Ovary (tissue), 7 donors: ENCODE measurements at regions not wholly inside any gene's neighbourhood (a gene's known extent, or its start where the extent isn't known, plus 50 kb on each side); places are given as distances from the start of the nearest gene placed in this dataset.

ENCODE experiments used
- DNase-seq, 5 donors: peaks; one replicate each; pipeline ENCODE4 v3.0.0-alpha.2; 2019 to 2020
- H3K27ac ChIP-seq, 2 donors: fragments of 200-600 bp; one replicate each; pipeline versions ENCODE4 v1.5.1 to v1.8.0; 2019 to 2022
- H3K27me3 ChIP-seq: fragments of 200-600 bp; one replicate; pipeline ENCODE4 v1.8.0; 2022
- H3K36me3 ChIP-seq: fragments of 200-600 bp; sonication (generic); one replicate; pipeline ENCODE4 v1.5.1; 2019
- H3K4me1 ChIP-seq: one replicate; pipeline ENCODE4 v1.8.1; 2013; ENCODE audit warnings: mild to moderate bottlenecking, moderate library complexity; ENCODE audit not compliant: insufficient read depth
- H3K4me3 ChIP-seq: fragments of 200-600 bp; sonication (generic); one replicate; pipeline ENCODE4 v1.5.1; 2017
- H3K9me3 ChIP-seq, 2 donors: fragments of 200-600 bp in 1 of 2; sonication (generic) in 1 of 2; one replicate each; pipeline versions ENCODE4 v1.5.1 to v1.8.1; 2013 to 2019; ENCODE audit warnings: mild to moderate bottlenecking in 1 of 2, moderate library complexity in 1 of 2
- CTCF ChIP-seq, 3 donors: fragments of 450-650 bp in 2 of 3; fragments of 200-600 bp in 1 of 3; IDR thresholded peaks; one replicate each; pipeline versions ENCODE4 v1.5.1 to v1.8.0; 2016 to 2022; ENCODE audit warnings: antibody characterized with exemption in 3 of 3, mild to moderate bottlenecking in 1 of 3
- EP300 ChIP-seq: sonication (generic); formaldehyde crosslinking; IDR thresholded peaks from one replicate; pipeline ENCODE4 v1.6.1; 2017; ENCODE audit warnings: antibody characterized with exemption
- POLR2A ChIP-seq: fragments of 450-650 bp; IDR thresholded peaks from one replicate; pipeline ENCODE4 v1.6.1; 2017; ENCODE audit warnings: antibody characterized with exemption, mild to moderate bottlenecking, moderate library complexity
- WGBS, 3 donors: extraction: QIAGEN DNeasy Blood & Tissue Kit in 1 of 3; methylation state at CpG; one replicate each; pipeline versions ENCODE4 v1.1.5 to v1.1.7; 2013 to 2017; 5-methylcytosine and 5-hydroxymethylcytosine counted together
- intact Hi-C, 4 donors: fragments of 100-400 bp; cut with DNase I; formaldehyde crosslinking; loops; one replicate each; pipeline versions ENCODE4 v1.11.0 to v1.15.1; 2022 to 2023
- donor health status: DM: no; HTN: no; CAD: no; lungs with moderate emphysema.
- donor health status: DM: no; HTN: no; CAD: no.
- donor health status: Bipolar disorder and iron deficiency.
- donor health status: DM: no; HTN: no; CAD: no.
- donor health status: DM: yes; HTN: yes; CAD: no.

GRCh38 chr2:42979870-42980763 lies 187.7 kb upstream of the HAAO start:
- Histone ChIP-seq H3K4me1 (peaks cover 3% of the 10 kb centered on the region), H3K27ac (no peak overlapping the region), H3K27me3 (no peaks in the 10 kb centered on the region), H3K4me3 (no peak overlapping the region), H3K9me3 (no peaks in the 10 kb centered on the region), H3K36me3 (no peaks in the 10 kb centered on the region)
- WGBS, 3 donors = 86 to 92% (median 90%) methylated on average over 16 of the region's 16 CpGs
- no peak for TF ChIP-seq CTCF (IDR thresholded peaks at IDR 0.05)
- TF ChIP-seq EP300 = no peak
- TF ChIP-seq POLR2A = no peak
- peak in 2 of 5 donors; percentile 11 for DNase-seq
- intact Hi-C loops = loop anchor here (5.0 to 10.0 kb wide), 7 partner anchors 37 to 505 kb away; partner anchors contain the start of gene ZFP36L2 (in 1 of the 4)

GRCh38 chr2:42979416-42979869 lies 187.1 kb upstream of the HAAO start:
- intact Hi-C loops = loop anchor here (5.0 to 10.0 kb wide), 7 partner anchors 38 to 505 kb away; partner anchors contain the start of gene ZFP36L2 (in 1 of the 4)
- H3K27me3 ChIP-seq = no peaks in the 10 kb centered on the region
- no peak overlapping the region for H3K27ac ChIP-seq
- no peaks in the 10 kb centered on the region for H3K9me3 ChIP-seq
- peak in 2 of 5 donors; percentile 12 to 24 for DNase-seq
- no peaks in the 10 kb centered on the region for H3K36me3 ChIP-seq
- TF ChIP-seq POLR2A (no peak), EP300 (no peak), CTCF (IDR thresholded peaks at IDR 0.05) (no peak)
- peaks cover 9% of the 10 kb centered on the region for H3K4me1 ChIP-seq
- 72 to 76% (median 72%) methylated on average over 5 of the region's 5 CpGs for WGBS, 3 donors
- H3K4me3 ChIP-seq = no peak overlapping the region

GRCh38 chr2:42978887-42979415 lies 186.6 kb upstream of the HAAO start:
- peaks cover 12% of the 10 kb centered on the region for H3K4me1 ChIP-seq
- peak in 3 of 5 donors; percentile 9 to 14 (median 13) for DNase-seq
- WGBS, 3 donors = 91 to 96% (median 93%) methylated on average over 7 of the region's 7 CpGs
- intact Hi-C loops = loop anchor here (5.0 to 10.0 kb wide), 7 partner anchors 38 to 506 kb away; partner anchors contain the start of gene ZFP36L2 (in 1 of the 4)
- no peak overlapping the region for H3K27ac ChIP-seq
- H3K36me3 ChIP-seq = no peaks in the 10 kb centered on the region
- H3K4me3 ChIP-seq = no peak overlapping the region
- H3K9me3 ChIP-seq = no peaks in the 10 kb centered on the region
- H3K27me3 ChIP-seq = no peaks in the 10 kb centered on the region
- TF ChIP-seq CTCF (IDR thresholded peaks at IDR 0.05) (no peak), EP300 (no peak), POLR2A (no peak)

- Histone ChIP-seq H3K4me3 (no peak overlapping the region), H3K27me3 (no peaks in the 10 kb centered on the region), H3K36me3 (no peaks in the 10 kb centered on the region), H3K27ac (no peak overlapping the region), H3K9me3 (no peaks in the 10 kb centered on the region), H3K4me1 (peaks cover 12% of the 10 kb centered on the region)
- intact Hi-C loops = loop anchor here (5.0 to 10.0 kb wide), 7 partner anchors 39 to 506 kb away; partner anchors contain the start of gene ZFP36L2 (in 1 of the 4)
- 93 to 99% (median 94%) methylated on average over 4 to 5 of the region's 5 CpGs for WGBS, 3 donors
- peak in 3 of 5 donors; percentile 15 to 20 (median 16) for DNase-seq
- TF ChIP-seq POLR2A = no peak
- TF ChIP-seq EP300 = no peak
- no peak for TF ChIP-seq CTCF (IDR thresholded peaks at IDR 0.05)
These were observed 185.9 kb upstream of the HAAO start for GRCh38 chr2:42978175-42978886.
